Small intestine (tissue), 7 donors: ENCODE measurements at regions not wholly inside any gene's neighbourhood (a gene's known extent, or its start where the extent isn't known, plus 50 kb on each side); places are given as distances from the start of the nearest gene placed in this dataset.

Experiments used
- DNase-seq, 2 donors: peaks; one replicate each; pipeline versions ENCODE4 v3.0.0 to v3.0.0-alpha.2; 2013
- FAIRE-seq: peaks from 2 replicates; lab custom pipeline; 2012; peaks lifted over from hg19 to GRCh38; lab: Jason Lieb, UNC
- H3K27ac ChIP-seq, 3 donors: one replicate each; pipeline ENCODE4 v1.5.1; 2013; ENCODE audit warnings: low read length in 2 of 3, mild to moderate bottlenecking in 2 of 3, control low read depth in 1 of 3, inconsistent platforms in 1 of 3, low read depth in 1 of 3, moderate library complexity in 1 of 3
- H3K27me3 ChIP-seq, 3 donors: one replicate each; pipeline ENCODE4 v1.6.1; 2013; ENCODE audit warnings: low read length in 3 of 3, inconsistent platforms in 1 of 3; ENCODE audit not compliant: control insufficient read depth in 3 of 3, insufficient read depth in 3 of 3
- H3K36me3 ChIP-seq, 3 donors: one replicate each; pipeline ENCODE4 v1.6.1; 2013; ENCODE audit warnings: low read length in 3 of 3, inconsistent platforms in 1 of 3, low read depth in 1 of 3, mild to moderate bottlenecking in 1 of 3, moderate library complexity in 1 of 3; ENCODE audit not compliant: control insufficient read depth in 3 of 3, insufficient read depth in 2 of 3
- H3K4me1 ChIP-seq, 3 donors: one replicate each; pipeline ENCODE4 v1.6.1; 2013; ENCODE audit warnings: low read length in 2 of 3, inconsistent platforms in 1 of 3, low read depth in 1 of 3, mild to moderate bottlenecking in 1 of 3, moderate library complexity in 1 of 3; ENCODE audit not compliant: control insufficient read depth in 3 of 3, insufficient read depth in 2 of 3
- H3K4me3 ChIP-seq, 3 donors: one replicate each; pipeline ENCODE4 v1.5.1; 2013; ENCODE audit warnings: low read length in 3 of 3, control low read depth in 1 of 3, inconsistent platforms in 1 of 3, low read depth in 1 of 3, mild to moderate bottlenecking in 1 of 3, moderate library complexity in 1 of 3
- H3K9me3 ChIP-seq, 2 donors: one replicate each; pipeline ENCODE4 v1.6.1; 2013; ENCODE audit warnings: low read depth in 1 of 2, low read length in 1 of 2; ENCODE audit not compliant: control insufficient read depth in 2 of 2, insufficient read depth in 1 of 2
- WGBS, 3 donors: extraction: QIAGEN DNeasy Blood & Tissue Kit; methylation state at CpG; one replicate each; pipeline ENCODE4 v1.1.7; 2013; 5-methylcytosine and 5-hydroxymethylcytosine counted together
- donor health status: healthy with polysubstance abuse.
- donor health status: control.
- donor health status: control.
- donor health status: Bipolar disorder and iron deficiency.
- donor health status: healthy.

DNA sequence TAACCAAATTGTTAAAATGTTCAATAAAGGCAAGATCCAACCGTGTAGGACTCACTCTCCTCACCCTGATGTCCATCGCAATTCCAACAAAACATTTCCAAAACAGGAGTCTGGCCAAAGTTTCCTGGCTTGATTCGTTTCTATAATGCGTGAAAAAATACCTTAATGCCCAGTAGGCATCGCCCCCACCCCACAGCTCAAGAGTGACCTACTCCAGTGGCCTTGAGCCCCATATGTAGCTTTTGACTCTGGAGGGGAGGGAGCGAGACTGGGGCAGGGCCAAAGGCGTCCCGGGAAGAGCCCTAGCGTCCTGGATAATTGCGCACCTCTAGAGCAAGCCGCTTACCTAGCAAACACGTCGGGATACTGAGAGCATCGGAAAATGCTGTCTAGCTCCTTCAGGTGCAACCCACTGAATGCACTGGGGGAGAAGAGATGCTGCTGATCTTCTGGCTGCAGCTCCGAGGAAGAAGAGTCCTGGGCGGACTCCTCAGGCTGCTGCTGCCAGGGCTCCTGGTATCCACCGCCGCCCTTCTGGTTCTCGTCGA is 55.6 kb upstream of the NKAP start:
- Histone ChIP-seq H3K27ac (no peak overlapping the region), H3K27me3 (peaks cover 0 to 82% (median 12%) of the 10 kb centered on the region in 3 donors), H3K4me1 (no peaks in the 10 kb centered on the region), H3K4me3 (no peak overlapping the region), H3K36me3 (no peaks in the 10 kb centered on the region), H3K9me3 (no peaks in the 10 kb centered on the region)
- DNase-seq: no peak
- WGBS, 3 donors: 6 to 53% (median 10%) methylated on average over 15 to 20 of the region's 20 CpGs
- no peak for FAIRE-seq

DNA sequence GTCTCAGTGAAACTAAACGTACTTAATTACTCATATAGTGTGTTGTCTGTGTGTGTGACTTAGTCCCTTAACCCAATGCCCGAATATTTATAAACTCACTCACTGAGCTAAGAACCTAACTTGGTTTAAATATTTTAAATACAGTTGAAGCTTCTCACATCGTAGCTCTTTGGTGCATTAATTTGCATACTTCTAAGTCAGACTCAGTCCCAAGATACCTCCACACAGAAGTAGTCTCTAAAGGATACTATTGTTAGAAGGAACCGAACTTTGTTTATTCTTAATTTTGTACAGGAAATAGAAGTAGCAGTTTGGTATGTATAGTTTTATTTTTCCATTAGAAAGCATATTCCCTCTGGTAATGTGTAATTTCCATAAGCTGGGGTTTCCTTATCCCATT is 54.0 kb upstream of the NKAP start:
- FAIRE-seq (no peak), DNase-seq (no peak)
- Histone ChIP-seq H3K4me3 (no peak overlapping the region), H3K27me3 (peaks cover 0 to 90% (median 12%) of the 10 kb centered on the region in 3 donors), H3K27ac (no peak overlapping the region), H3K9me3 (no peaks in the 10 kb centered on the region), H3K4me1 (no peaks in the 10 kb centered on the region), H3K36me3 (no peaks in the 10 kb centered on the region)
- 12 to 34% (median 16%) methylated on average over 4 of the region's 4 CpGs for WGBS, 3 donors

DNA sequence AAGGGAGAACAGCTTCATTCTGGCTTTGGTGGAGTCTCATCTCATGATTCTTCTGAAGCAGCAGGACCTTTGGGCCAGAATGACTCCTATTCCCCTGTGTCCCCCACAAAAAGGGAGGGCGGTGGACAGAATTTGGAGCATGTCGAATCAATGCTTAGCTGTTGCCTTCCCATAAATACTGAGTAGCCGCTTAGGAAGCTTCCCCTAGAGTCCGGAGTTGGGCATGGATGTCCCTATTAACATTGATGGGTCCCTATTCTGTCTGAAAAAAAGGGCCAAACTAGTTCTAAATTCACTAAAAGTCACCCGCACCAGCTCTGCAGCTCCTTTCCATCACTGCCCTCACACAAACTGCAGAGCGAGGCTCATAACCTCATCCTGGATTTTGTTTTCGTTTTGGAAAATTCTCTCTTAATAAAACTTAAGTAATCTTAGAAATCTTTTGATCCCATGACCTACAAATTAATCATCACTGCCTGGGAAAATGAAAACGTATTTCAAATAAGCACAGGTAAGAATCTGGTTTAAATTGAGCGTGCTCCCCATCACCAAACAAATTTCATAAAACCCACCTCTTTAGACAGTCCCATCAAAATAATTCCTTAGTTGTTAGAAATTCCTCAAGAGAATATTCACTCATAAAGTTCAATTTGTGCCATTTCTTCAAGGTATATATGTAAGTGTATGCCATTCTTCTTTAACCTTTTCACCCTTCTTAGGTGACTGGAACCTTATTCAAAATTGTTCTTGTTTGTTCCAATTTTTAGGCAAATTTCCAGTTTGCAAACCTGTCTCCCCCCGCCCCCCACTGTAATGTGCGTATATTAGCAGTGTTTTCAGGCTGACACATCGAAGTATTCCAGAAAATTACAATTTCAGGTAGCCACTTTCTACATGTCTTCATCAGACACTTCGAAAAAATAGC is 53.3 kb upstream of the NKAP start:
- peaks cover 0 to 91% (median 12%) of the 10 kb centered on the region in 3 donors for H3K27me3 ChIP-seq
- H3K4me1 ChIP-seq: no peaks in the 10 kb centered on the region
- no peak for DNase-seq
- FAIRE-seq: no peak
- H3K36me3 ChIP-seq: no peaks in the 10 kb centered on the region
- no peak overlapping the region for H3K27ac ChIP-seq
- no peaks in the 10 kb centered on the region for H3K9me3 ChIP-seq
- no peak overlapping the region for H3K4me3 ChIP-seq
- WGBS, 3 donors: 13 to 35% (median 15%) methylated on average over 12 to 13 of the region's 13 CpGs

DNA sequence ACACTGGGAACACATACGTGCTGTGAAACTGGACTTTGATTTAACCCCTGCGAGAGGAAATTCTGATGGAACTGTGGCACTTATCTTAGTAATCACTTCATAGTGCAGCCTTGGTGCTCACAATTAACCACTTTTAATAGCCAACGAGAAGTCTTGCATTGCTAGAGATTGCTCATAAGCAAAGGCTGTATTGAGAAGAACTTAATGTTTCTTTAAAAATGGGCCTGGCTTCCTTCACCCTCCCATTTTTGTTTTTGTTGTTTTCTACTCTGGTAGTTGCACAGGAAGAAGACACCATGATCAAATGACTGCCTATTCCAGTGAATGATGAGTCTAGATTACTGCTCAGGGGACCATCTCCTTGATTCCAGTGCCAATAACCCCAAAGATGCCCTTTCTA is 52.5 kb upstream of the NKAP start:
- 13 to 26% (median 20%) methylated on average over 3 of the region's 3 CpGs for WGBS, 3 donors
- H3K27me3 ChIP-seq: peaks cover 0 to 91% (median 18%) of the 10 kb centered on the region in 3 donors
- no peaks in the 10 kb centered on the region for H3K4me1 ChIP-seq

More for the DNA sequence above, 52.5 kb upstream of the NKAP start:
- DNase-seq (no peak), FAIRE-seq (no peak)
- Histone ChIP-seq H3K27ac (no peak overlapping the region), H3K9me3 (no peaks in the 10 kb centered on the region), H3K4me3 (no peak overlapping the region), H3K36me3 (no peaks in the 10 kb centered on the region)
